ENCODE measurements at regions not wholly inside any gene's neighbourhood (a gene's known extent, or its start where the extent isn't known, plus 50 kb on each side); places are given as distances from the start of the nearest gene placed in this dataset.

- no peak overlapping the region for H3K4me3 ChIP-seq (ENCODE audit: low read depth, low read length)
- no peak for DNase-seq (ENCODE audit: low read depth)
- no peak for TF ChIP-seq CTCF (IDR thresholded peaks at IDR 0.05; ENCODE audit: control insufficient read depth, extremely low read depth, insufficient read depth)
These were observed 784.8 kb downstream of the TBC1D22A start for GRCh38 chr22:47547239-47547661.

- no peak for TF ChIP-seq CTCF (IDR thresholded peaks at IDR 0.05; ENCODE audit: control insufficient read depth, extremely low read depth, insufficient read depth)
- no peak overlapping the region for H3K4me3 ChIP-seq (ENCODE audit: low read depth, low read length)
- DNase-seq (ENCODE audit: low read depth), result no peak
These were observed 782.2 kb downstream of the TBC1D22A start for GRCh38 chr22:47544696-47545095.

GRCh38 chr22:47543447-47543846 lies 781.0 kb downstream of the TBC1D22A start:
- DNase-seq (ENCODE audit: low read depth), result no peak
- no peak for TF ChIP-seq CTCF (IDR thresholded peaks at IDR 0.05; ENCODE audit: control insufficient read depth, extremely low read depth, insufficient read depth)
- H3K4me3 ChIP-seq (ENCODE audit: low read depth, low read length), result no peak overlapping the region

- H3K4me3 ChIP-seq (ENCODE audit: low read depth, low read length), result no peak overlapping the region
- DNase-seq (ENCODE audit: low read depth), result no peak
- no peak for TF ChIP-seq CTCF (IDR thresholded peaks at IDR 0.05; ENCODE audit: control insufficient read depth, extremely low read depth, insufficient read depth)
These were observed 777.6 kb downstream of the TBC1D22A start for GRCh38 chr22:47540011-47540410.

GRCh38 chr22:47539374-47539773 lies 776.9 kb downstream of the TBC1D22A start:
- H3K4me3 ChIP-seq (ENCODE audit: low read depth, low read length), result no peak overlapping the region
- DNase-seq (ENCODE audit: low read depth), result no peak
- TF ChIP-seq CTCF (IDR thresholded peaks at IDR 0.05; ENCODE audit: control insufficient read depth, extremely low read depth, insufficient read depth), result no peak

- H3K4me3 ChIP-seq (ENCODE audit: low read depth, low read length), result no peak overlapping the region
- TF ChIP-seq CTCF (IDR thresholded peaks at IDR 0.05; ENCODE audit: control insufficient read depth, extremely low read depth, insufficient read depth), result no peak
- no peak for DNase-seq (ENCODE audit: low read depth)
These were observed 773.2 kb downstream of the TBC1D22A start for GRCh38 chr22:47535681-47536080.

- no peak overlapping the region for H3K4me3 ChIP-seq (ENCODE audit: low read depth, low read length)
- DNase-seq (ENCODE audit: low read depth), result no peak
- TF ChIP-seq CTCF (IDR thresholded peaks at IDR 0.05; ENCODE audit: control insufficient read depth, extremely low read depth, insufficient read depth), result no peak
These were observed 772.5 kb downstream of the TBC1D22A start for GRCh38 chr22:47534804-47535410.
